ENCODE measurements at regions not wholly inside any gene's neighbourhood (a gene's known extent, or its start where the extent isn't known, plus 50 kb on each side); places are given as distances from the start of the nearest gene placed in this dataset.

DNA sequence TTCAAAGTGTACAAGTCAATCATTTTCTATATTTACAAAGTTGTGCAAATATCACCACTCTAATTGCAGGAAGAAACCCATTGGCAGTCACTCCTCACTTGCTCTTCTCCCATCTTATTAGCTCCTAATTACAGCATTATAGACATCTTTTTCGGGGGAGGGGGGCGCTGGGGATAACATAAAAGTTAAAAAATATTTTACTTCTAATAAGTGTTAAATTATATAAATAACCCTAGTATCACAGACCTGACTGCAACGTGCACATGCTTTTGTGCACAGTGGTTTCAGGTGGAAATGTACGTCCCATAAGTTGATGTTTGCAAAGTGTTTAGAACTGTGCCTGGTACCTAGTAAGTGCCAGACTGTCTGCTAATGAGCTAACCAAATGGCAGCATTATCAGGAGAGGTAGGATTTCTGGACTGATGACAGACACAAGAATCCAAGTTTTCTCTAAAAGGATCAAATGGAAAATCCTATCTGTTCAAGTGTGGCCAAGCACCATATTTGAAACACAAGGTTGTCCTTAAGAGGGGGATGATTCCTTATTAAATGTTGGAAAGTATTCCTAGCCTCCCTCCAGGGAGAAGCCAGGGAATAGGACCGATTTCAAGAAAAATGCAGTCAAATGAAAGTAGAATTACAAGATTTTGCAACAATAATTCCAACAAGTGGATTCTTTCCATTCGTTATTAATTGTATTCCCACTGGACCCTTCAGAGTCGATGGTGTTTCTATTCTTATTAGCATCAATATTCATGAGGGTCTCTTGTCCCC lies 70.0 kb downstream of the ACKR3 start:
- no peak for TF ChIP-seq POLR2A (IDR thresholded peaks at IDR 0.05; ENCODE audit: low read length)
- TF ChIP-seq GATA1 (IDR thresholded peaks at IDR 0.05; ENCODE audit: low read depth, low read length), result no peak

Data from erythroblast (primary cell).